ENCODE measurements at regions not wholly inside any gene's neighbourhood (a gene's known extent, or its start where the extent isn't known, plus 50 kb on each side); places are given as distances from the start of the nearest gene placed in this dataset.

DNA sequence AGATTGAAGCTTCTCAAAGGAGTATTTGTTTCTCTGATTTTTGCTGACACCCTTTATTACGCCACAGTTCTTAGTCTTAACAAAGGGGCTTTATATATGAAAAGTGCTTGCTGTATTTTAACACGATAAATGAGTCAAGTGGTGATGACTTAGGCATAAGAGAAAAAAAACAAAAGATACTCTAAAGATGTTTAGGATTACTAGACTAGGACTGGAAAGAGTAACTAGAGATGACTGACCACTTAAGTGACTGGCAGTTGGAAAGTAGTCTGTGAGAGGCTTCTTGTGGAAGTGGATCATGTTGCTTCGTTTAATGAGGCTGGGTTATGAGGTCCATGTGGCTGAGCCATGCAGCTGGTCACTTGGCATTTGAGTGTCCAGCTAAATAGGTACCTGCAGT is 69.4 kb upstream of the ACTBL2 start:
- TF ChIP-seq, protein P1, sequence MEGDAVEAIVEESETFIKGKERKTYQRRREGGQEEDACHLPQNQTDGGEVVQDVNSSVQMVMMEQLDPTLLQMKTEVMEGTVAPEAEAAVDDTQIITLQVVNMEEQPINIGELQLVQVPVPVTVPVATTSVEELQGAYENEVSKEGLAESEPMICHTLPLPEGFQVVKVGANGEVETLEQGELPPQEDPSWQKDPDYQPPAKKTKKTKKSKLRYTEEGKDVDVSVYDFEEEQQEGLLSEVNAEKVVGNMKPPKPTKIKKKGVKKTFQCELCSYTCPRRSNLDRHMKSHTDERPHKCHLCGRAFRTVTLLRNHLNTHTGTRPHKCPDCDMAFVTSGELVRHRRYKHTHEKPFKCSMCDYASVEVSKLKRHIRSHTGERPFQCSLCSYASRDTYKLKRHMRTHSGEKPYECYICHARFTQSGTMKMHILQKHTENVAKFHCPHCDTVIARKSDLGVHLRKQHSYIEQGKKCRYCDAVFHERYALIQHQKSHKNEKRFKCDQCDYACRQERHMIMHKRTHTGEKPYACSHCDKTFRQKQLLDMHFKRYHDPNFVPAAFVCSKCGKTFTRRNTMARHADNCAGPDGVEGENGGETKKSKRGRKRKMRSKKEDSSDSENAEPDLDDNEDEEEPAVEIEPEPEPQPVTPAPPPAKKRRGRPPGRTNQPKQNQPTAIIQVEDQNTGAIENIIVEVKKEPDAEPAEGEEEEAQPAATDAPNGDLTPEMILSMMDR (IDR thresholded peaks at IDR 0.05; ENCODE audit: borderline replicate concordance, extremely low read depth, low read length, poor library complexity, severe bottlenecking): no peak
- TF ChIP-seq EZH2 (IDR thresholded peaks at IDR 0.05; ENCODE audit: borderline replicate concordance, low read depth, low read length, severe bottlenecking): no peak
